ENCODE measurements at regions not wholly inside any gene's neighbourhood (a gene's known extent, or its start where the extent isn't known, plus 50 kb on each side); places are given as distances from the start of the nearest gene placed in this dataset.

- WGBS: 85% methylated on average over 8 of the region's 8 CpGs
- Histone ChIP-seq H3K27me3 (peaks cover 7% of the 10 kb centered on the region), H3K9me3 (no peaks in the 10 kb centered on the region), H3K4me3 (no peak overlapping the region), H3K27ac (no peak overlapping the region), H3K4me1 (no peaks in the 10 kb centered on the region), H3K36me3 (no peaks in the 10 kb centered on the region)
- no peak for DNase-seq (ENCODE audit: low spot score in 2 of 2)
- TF ChIP-seq EP300 (IDR thresholded peaks at IDR 0.05) (no peak), POLR2AphosphoS5 (IDR thresholded peaks at IDR 0.05) (no peak), CTCF (IDR thresholded peaks at IDR 0.05) (no peak), POLR2A (IDR thresholded peaks at IDR 0.05) (no peak)
Measured at GRCh38 chr10:118412932-118413331, 70.8 kb upstream of the FAM204A start.

- H3K4me1 ChIP-seq: no peaks in the 10 kb centered on the region
- DNase-seq (ENCODE audit: low spot score in 2 of 2): no peak
- no peak overlapping the region for H3K27ac ChIP-seq
- no peaks in the 10 kb centered on the region for H3K36me3 ChIP-seq
- WGBS: 82% methylated on average over 8 of the region's 8 CpGs
- no peak for TF ChIP-seq CTCF (IDR thresholded peaks at IDR 0.05)
- TF ChIP-seq EP300 (IDR thresholded peaks at IDR 0.05): no peak
- TF ChIP-seq POLR2AphosphoS5 (IDR thresholded peaks at IDR 0.05): no peak
- TF ChIP-seq POLR2A (IDR thresholded peaks at IDR 0.05): no peak
- peaks cover 7% of the 10 kb centered on the region for H3K27me3 ChIP-seq
- no peak overlapping the region for H3K4me3 ChIP-seq
- H3K9me3 ChIP-seq: no peaks in the 10 kb centered on the region
Measured at GRCh38 chr10:118412132-118412760, 70.1 kb upstream of the FAM204A start.

DNA sequence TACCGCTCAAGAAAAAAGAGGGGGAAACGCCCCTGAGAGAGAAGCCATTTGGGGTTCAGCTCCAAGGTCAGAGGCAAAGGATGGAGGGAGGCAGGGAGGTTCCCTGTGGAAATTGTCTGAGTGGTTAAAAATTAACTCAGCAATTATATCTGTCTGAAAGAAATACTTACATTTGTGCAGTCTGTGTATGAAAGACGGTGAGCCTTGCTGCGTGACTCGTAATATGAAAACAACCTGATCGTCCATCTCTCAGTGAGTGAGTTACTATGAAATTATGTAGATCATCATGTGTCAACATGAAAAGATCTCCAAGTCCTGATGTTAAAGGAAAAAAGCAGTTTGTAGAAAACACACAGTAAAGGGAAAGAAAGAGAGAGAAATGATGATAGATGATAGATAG, 67.2 kb upstream of the FAM204A start:
- 66% methylated on average over 6 of the region's 6 CpGs for WGBS
- Histone ChIP-seq H3K4me3 (no peak overlapping the region), H3K4me1 (no peaks in the 10 kb centered on the region), H3K36me3 (no peaks in the 10 kb centered on the region), H3K27ac (no peak overlapping the region), H3K9me3 (no peaks in the 10 kb centered on the region), H3K27me3 (peaks cover 24% of the 10 kb centered on the region)
- TF ChIP-seq POLR2AphosphoS5 (IDR thresholded peaks at IDR 0.05): no peak
- no peak for TF ChIP-seq POLR2A (IDR thresholded peaks at IDR 0.05)
- no peak for TF ChIP-seq EP300 (IDR thresholded peaks at IDR 0.05)
- TF ChIP-seq CTCF (IDR thresholded peaks at IDR 0.05): no peak
- no peak for DNase-seq (ENCODE audit: low spot score in 2 of 2)

GRCh38 chr10:118408181-118408580, 66.1 kb upstream of the FAM204A start:
- 89% methylated on average over 9 of the region's 9 CpGs for WGBS
- no peak for TF ChIP-seq POLR2AphosphoS5 (IDR thresholded peaks at IDR 0.05)
- TF ChIP-seq CTCF (IDR thresholded peaks at IDR 0.05): no peak
- TF ChIP-seq POLR2A (IDR thresholded peaks at IDR 0.05): no peak
- TF ChIP-seq EP300 (IDR thresholded peaks at IDR 0.05): no peak
- H3K4me1 ChIP-seq: no peaks in the 10 kb centered on the region
- no peak overlapping the region for H3K4me3 ChIP-seq
- no peak overlapping the region for H3K27ac ChIP-seq
- no peak for DNase-seq (ENCODE audit: low spot score in 2 of 2)
- no peaks in the 10 kb centered on the region for H3K9me3 ChIP-seq
- peaks cover 32% of the 10 kb centered on the region for H3K27me3 ChIP-seq
- H3K36me3 ChIP-seq: no peaks in the 10 kb centered on the region

GRCh38 chr10:118407777-118408176, 65.7 kb upstream of the FAM204A start:
- WGBS: 76% methylated on average over 5 of the region's 5 CpGs
- H3K36me3 ChIP-seq: no peaks in the 10 kb centered on the region

More at GRCh38 chr10:118407777-118408176, 65.7 kb upstream of the FAM204A start:
- H3K27ac ChIP-seq: no peak overlapping the region
- H3K27me3 ChIP-seq: peaks cover 35% of the 10 kb centered on the region
- no peaks in the 10 kb centered on the region for H3K9me3 ChIP-seq
- no peak overlapping the region for H3K4me3 ChIP-seq
- DNase-seq (ENCODE audit: low spot score in 2 of 2): no peak
- no peaks in the 10 kb centered on the region for H3K4me1 ChIP-seq
- no peak for TF ChIP-seq POLR2A (IDR thresholded peaks at IDR 0.05)
- TF ChIP-seq POLR2AphosphoS5 (IDR thresholded peaks at IDR 0.05): no peak
- TF ChIP-seq CTCF (IDR thresholded peaks at IDR 0.05): no peak
- TF ChIP-seq EP300 (IDR thresholded peaks at IDR 0.05): no peak

Data from suprapubic skin (tissue), 4 donors.